SU-DHL-6 (cell line): ENCODE measurements at regions not wholly inside any gene's neighbourhood (a gene's known extent, or its start where the extent isn't known, plus 50 kb on each side); places are given as distances from the start of the nearest gene placed in this dataset.

Source experiments
- H2AFZ ChIP-seq: fragments of 200-600 bp; sonication (generic); 2 replicates; pipeline ENCODE4 v1.6.1; 2014; ENCODE audit warnings: low read depth, mild to moderate bottlenecking, moderate library complexity, mixed read lengths, antibody characterized with exemption, low read length; ENCODE audit not compliant: severe bottlenecking
- H3F3A ChIP-seq: fragments of 200-600 bp; shearing (Covaris generic); 2 replicates; pipeline ENCODE4 v1.6.0; 2016; ENCODE audit warnings: antibody characterized with exemption, mild to moderate bottlenecking; ENCODE audit not compliant: insufficient read depth
- H3K27ac ChIP-seq: fragments of 200-600 bp; sonication (generic); 2 replicates; pipeline ENCODE4 v1.5.1; 2016; ENCODE audit warnings: low read depth, mild to moderate bottlenecking, low read length, moderate library complexity, mixed read lengths
- H3K27me3 ChIP-seq: fragments of 200-600 bp; sonication (generic), shearing (Covaris generic); 2 replicates; pipeline ENCODE4 v1.6.0; 2014; ENCODE audit warnings: mild to moderate bottlenecking, low read length
- H3K36me3 ChIP-seq: fragments of 200-600 bp; sonication (generic); 2 replicates; pipeline ENCODE4 v1.6.1; 2014; ENCODE audit warnings: mild to moderate bottlenecking, low read length, mixed read lengths
- H3K4me2 ChIP-seq: fragments of 300-600, 200-600 bp; shearing (Covaris generic), sonication (generic); 2 replicates; pipeline ENCODE4 v1.6.0; 2014; ENCODE audit warnings: low read length, low read depth, mild to moderate bottlenecking; ENCODE audit not compliant: poor library complexity, severe bottlenecking
- H3K4me3 ChIP-seq: fragments of 200-600 bp; sonication (generic); 2 replicates; pipeline ENCODE4 v1.5.1; 2014; ENCODE audit warnings: antibody characterized with exemption, low read length, mild to moderate bottlenecking, mixed read lengths; ENCODE audit not compliant: insufficient read depth, poor library complexity, severe bottlenecking
- H3K79me2 ChIP-seq: fragments of 200-600 bp; sonication (generic); 2 replicates; pipeline ENCODE4 v1.6.1; 2014; ENCODE audit warnings: mild to moderate bottlenecking, low read length, moderate library complexity; ENCODE audit not compliant: insufficient read depth
- H3K9ac ChIP-seq: fragments of 200-600 bp; sonication (generic); 2 replicates; pipeline ENCODE4 v1.7.0; 2014; ENCODE audit warnings: mild to moderate bottlenecking, low read length
- H3K9me2 ChIP-seq: fragments of 200-600 bp; sonication (generic); replicated peaks from 2 replicates; pipeline ENCODE4 v1.6.1; 2014; ENCODE audit warnings: low read length; ENCODE audit not compliant: insufficient read depth
- H3K9me3 ChIP-seq: fragments of 200-600 bp; sonication (generic); 2 replicates; pipeline ENCODE4 v1.6.1; 2014; ENCODE audit warnings: low read length, mixed read lengths; ENCODE audit not compliant: insufficient read depth
- H4K20me1 ChIP-seq: fragments of 200-600 bp; sonication (generic); 2 replicates; pipeline ENCODE4 v1.6.1; 2014; ENCODE audit warnings: low read depth, mild to moderate bottlenecking, antibody characterized with exemption, low read length, moderate library complexity, mixed read lengths
- EZH2phosphoT487 ChIP-seq: fragments of 200-600 bp; sonication (generic), shearing (Covaris generic); conservative IDR thresholded peaks from 2 replicates; pipeline ENCODE4 v1.6.1; 2018; ENCODE audit warnings: mild to moderate bottlenecking, antibody characterized with exemption, low read length, moderate library complexity, mixed read lengths
- TF ChIP-seq, protein P1 (sequence below): fragments of 200-600 bp; sonication (generic); IDR thresholded peaks from one replicate; pipeline ENCODE4 v1.5.1; 2017; ENCODE audit warnings: antibody characterized with exemption, mild to moderate bottlenecking, low read length, moderate library complexity; ENCODE audit not compliant: insufficient read depth, poor library complexity, severe bottlenecking

DNA sequence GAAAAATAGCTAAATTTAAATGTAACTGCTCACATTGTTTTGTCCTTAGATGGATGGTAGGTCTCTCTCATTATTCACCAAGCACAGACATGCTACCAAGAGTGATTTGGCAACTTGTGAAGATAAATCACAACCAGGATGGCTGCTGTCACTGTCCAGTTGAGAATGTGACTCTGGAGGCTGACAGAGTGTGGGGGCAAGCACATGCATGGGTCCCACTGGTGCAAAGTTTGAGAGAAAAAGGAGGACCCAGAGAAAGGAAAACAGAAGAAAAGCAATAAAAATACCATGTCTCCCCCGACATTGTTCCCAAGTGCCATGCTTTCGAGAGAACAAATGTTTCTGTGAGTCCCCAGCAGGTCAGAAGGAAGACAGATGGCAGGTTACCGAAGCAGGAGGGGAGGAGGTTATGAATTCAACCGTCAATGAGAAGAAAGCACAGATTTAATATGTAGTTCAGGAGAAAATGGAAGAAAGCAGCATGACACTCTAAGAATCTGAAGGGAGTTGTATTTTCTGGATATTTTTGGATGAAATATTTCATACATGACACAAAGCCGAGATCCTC is 73.0 kb upstream of the TSHZ2 start:
- Histone ChIP-seq H3K36me3 (no peaks in the 10 kb centered on the region; the same call in 1 of the 2 replicates), H3K9me3 (no peaks in the 10 kb centered on the region; the same call in 1 of the 2 replicates), H3K4me3 (no peak overlapping the region), H3K9me2 (no peaks in the 10 kb centered on the region), H3K27me3 (no peaks in the 10 kb centered on the region), H3K79me2 (no peaks in the 10 kb centered on the region), H2AFZ (no peak overlapping the region), H3K4me2 (no peak overlapping the region), H4K20me1 (no peaks in the 10 kb centered on the region), H3K9ac (no peak overlapping the region), H3K27ac (no peak overlapping the region), H3F3A (no peaks in the 10 kb centered on the region)
- TF ChIP-seq, protein P1, sequence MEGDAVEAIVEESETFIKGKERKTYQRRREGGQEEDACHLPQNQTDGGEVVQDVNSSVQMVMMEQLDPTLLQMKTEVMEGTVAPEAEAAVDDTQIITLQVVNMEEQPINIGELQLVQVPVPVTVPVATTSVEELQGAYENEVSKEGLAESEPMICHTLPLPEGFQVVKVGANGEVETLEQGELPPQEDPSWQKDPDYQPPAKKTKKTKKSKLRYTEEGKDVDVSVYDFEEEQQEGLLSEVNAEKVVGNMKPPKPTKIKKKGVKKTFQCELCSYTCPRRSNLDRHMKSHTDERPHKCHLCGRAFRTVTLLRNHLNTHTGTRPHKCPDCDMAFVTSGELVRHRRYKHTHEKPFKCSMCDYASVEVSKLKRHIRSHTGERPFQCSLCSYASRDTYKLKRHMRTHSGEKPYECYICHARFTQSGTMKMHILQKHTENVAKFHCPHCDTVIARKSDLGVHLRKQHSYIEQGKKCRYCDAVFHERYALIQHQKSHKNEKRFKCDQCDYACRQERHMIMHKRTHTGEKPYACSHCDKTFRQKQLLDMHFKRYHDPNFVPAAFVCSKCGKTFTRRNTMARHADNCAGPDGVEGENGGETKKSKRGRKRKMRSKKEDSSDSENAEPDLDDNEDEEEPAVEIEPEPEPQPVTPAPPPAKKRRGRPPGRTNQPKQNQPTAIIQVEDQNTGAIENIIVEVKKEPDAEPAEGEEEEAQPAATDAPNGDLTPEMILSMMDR: no peak
- TF ChIP-seq EZH2phosphoT487: no peak

DNA sequence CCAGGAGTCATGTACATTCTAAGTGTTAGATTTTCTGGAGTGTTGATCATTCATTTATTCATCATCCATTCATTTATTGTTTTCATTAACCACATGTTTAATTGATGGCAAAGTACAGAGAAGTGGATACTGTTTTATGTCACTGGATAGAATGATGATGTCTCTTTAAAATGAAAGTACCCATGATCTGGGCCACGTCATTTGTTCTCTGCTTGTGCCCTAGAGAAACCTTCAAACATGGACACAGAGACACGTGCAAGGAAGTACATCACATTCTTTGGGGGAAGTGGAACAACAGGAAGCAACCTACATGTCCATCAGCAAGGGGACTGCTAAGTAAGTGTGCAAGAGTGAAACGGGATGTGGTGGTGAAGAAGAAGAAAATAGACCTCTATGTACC is 75.8 kb upstream of the TSHZ2 start:
- no peaks in the 10 kb centered on the region; the same call in 1 of the 2 replicates for H3K36me3 ChIP-seq
- no peaks in the 10 kb centered on the region for H3K79me2 ChIP-seq
- no peaks in the 10 kb centered on the region for H3K9me2 ChIP-seq
- no peaks in the 10 kb centered on the region for H3F3A ChIP-seq
- no peak overlapping the region for H3K27ac ChIP-seq
- peak overlapping the region; percentile 61 for H2AFZ ChIP-seq
- H3K4me3 ChIP-seq: no peak overlapping the region
- TF ChIP-seq, protein P1: no peak
- TF ChIP-seq EZH2phosphoT487: no peak
- no peak overlapping the region for H3K4me2 ChIP-seq
- H3K27me3 ChIP-seq: no peaks in the 10 kb centered on the region
- no peak overlapping the region for H3K9ac ChIP-seq
- H4K20me1 ChIP-seq: no peaks in the 10 kb centered on the region
- H3K9me3 ChIP-seq: no peaks in the 10 kb centered on the region; the same call in 1 of the 2 replicates

GRCh38 chr20:52895701-52896100 is 76.5 kb upstream of the TSHZ2 start:
- Histone ChIP-seq H3K9me2 (no peaks in the 10 kb centered on the region), H3K36me3 (no peaks in the 10 kb centered on the region; the same call in 1 of the 2 replicates), H3K9me3 (no peaks in the 10 kb centered on the region; the same call in 1 of the 2 replicates), H3K9ac (no peak overlapping the region), H3K4me3 (no peak overlapping the region), H3K27ac (no peak overlapping the region), H3K27me3 (no peaks in the 10 kb centered on the region), H3F3A (no peaks in the 10 kb centered on the region), H4K20me1 (no peaks in the 10 kb centered on the region), H2AFZ (no peak overlapping the region), H3K4me2 (no peak overlapping the region), H3K79me2 (no peaks in the 10 kb centered on the region)
- TF ChIP-seq EZH2phosphoT487: no peak
- TF ChIP-seq, protein P1: no peak
